GM21423 (cell line): ENCODE measurements at regions not wholly inside any gene's neighbourhood (a gene's known extent, or its start where the extent isn't known, plus 50 kb on each side); places are given as distances from the start of the nearest gene placed in this dataset.

Experiments used
- ATAC-seq: cut with Tn5 transposase; IDR thresholded peaks from one replicate; pipeline ENCODE4 v1.9.1; 2021; ENCODE audit warnings: mild to moderate bottlenecking, moderate library complexity; ENCODE audit not compliant: unreplicated experiment

- ATAC-seq, result no peak
Measured at GRCh38 chr1:78792756-78793155, 143.1 kb downstream of the IFI44 start.

- no peak for ATAC-seq
Measured at GRCh38 chr1:78797108-78797781, 147.6 kb downstream of the IFI44 start.

GRCh38 chr1:78799926-78800325, 150.3 kb downstream of the IFI44 start:
- ATAC-seq, result no peak

- no peak for ATAC-seq
Measured at GRCh38 chr1:78814176-78814575, 164.5 kb downstream of the IFI44 start.

GRCh38 chr1:78825561-78825960, 175.9 kb downstream of the IFI44 start:
- ATAC-seq, result no peak

- ATAC-seq, result no peak
Measured at GRCh38 chr1:78829644-78830043, 176.9 kb downstream of the ADGRL4 start.

GRCh38 chr1:78830321-78830720, 176.2 kb downstream of the ADGRL4 start:
- ATAC-seq, result no peak

- ATAC-seq, result no peak
Measured at GRCh38 chr1:78831731-78832360, 174.7 kb downstream of the ADGRL4 start.

- no peak for ATAC-seq
Measured at GRCh38 chr1:78833491-78833890, 173.0 kb downstream of the ADGRL4 start.

GRCh38 chr1:78834201-78834741, 172.3 kb downstream of the ADGRL4 start:
- ATAC-seq, result peak; percentile 72

- ATAC-seq, result no peak
Measured at GRCh38 chr1:78836726-78837125, 169.8 kb downstream of the ADGRL4 start.

GRCh38 chr1:78839704-78840277, 166.7 kb downstream of the ADGRL4 start:
- ATAC-seq, result no peak
